ENCODE measurements at regions not wholly inside any gene's neighbourhood (a gene's known extent, or its start where the extent isn't known, plus 50 kb on each side); places are given as distances from the start of the nearest gene placed in this dataset.

GRCh38 chr6:164184410-164184809, 769.9 kb downstream of the QKI start:
- Histone ChIP-seq H3F3A (ENCODE audit: insufficient read depth) (no peaks in the 10 kb centered on the region), H3K9me2 (replicated peaks; ENCODE audit: insufficient read depth, low read length) (no peaks in the 10 kb centered on the region), H3K4me3 (ENCODE audit: insufficient read depth, low read length, poor library complexity, severe bottlenecking) (no peak overlapping the region), H3K9ac (ENCODE audit: low read length) (no peak overlapping the region), H3K9me3 (ENCODE audit: insufficient read depth, low read length) (no peaks in the 10 kb centered on the region), H3K4me2 (ENCODE audit: low read depth, low read length, poor library complexity, severe bottlenecking) (no peak overlapping the region), H2AFZ (ENCODE audit: low read depth, low read length, severe bottlenecking) (no peak overlapping the region), H4K20me1 (ENCODE audit: low read depth, low read length) (no peaks in the 10 kb centered on the region), H3K27me3 (ENCODE audit: low read length) (no peaks in the 10 kb centered on the region), H3K27ac (ENCODE audit: low read depth, low read length) (no peak overlapping the region), H3K79me2 (ENCODE audit: insufficient read depth, low read length) (no peaks in the 10 kb centered on the region), H3K36me3 (ENCODE audit: low read length) (no peaks in the 10 kb centered on the region)
- TF ChIP-seq, protein P1, sequence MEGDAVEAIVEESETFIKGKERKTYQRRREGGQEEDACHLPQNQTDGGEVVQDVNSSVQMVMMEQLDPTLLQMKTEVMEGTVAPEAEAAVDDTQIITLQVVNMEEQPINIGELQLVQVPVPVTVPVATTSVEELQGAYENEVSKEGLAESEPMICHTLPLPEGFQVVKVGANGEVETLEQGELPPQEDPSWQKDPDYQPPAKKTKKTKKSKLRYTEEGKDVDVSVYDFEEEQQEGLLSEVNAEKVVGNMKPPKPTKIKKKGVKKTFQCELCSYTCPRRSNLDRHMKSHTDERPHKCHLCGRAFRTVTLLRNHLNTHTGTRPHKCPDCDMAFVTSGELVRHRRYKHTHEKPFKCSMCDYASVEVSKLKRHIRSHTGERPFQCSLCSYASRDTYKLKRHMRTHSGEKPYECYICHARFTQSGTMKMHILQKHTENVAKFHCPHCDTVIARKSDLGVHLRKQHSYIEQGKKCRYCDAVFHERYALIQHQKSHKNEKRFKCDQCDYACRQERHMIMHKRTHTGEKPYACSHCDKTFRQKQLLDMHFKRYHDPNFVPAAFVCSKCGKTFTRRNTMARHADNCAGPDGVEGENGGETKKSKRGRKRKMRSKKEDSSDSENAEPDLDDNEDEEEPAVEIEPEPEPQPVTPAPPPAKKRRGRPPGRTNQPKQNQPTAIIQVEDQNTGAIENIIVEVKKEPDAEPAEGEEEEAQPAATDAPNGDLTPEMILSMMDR (IDR thresholded peaks at IDR 0.05; ENCODE audit: insufficient read depth, low read length, poor library complexity, severe bottlenecking) = no peak
- no peak for TF ChIP-seq EZH2phosphoT487 (conservative IDR thresholded peaks at IDR 0.05; ENCODE audit: low read length)

DNA sequence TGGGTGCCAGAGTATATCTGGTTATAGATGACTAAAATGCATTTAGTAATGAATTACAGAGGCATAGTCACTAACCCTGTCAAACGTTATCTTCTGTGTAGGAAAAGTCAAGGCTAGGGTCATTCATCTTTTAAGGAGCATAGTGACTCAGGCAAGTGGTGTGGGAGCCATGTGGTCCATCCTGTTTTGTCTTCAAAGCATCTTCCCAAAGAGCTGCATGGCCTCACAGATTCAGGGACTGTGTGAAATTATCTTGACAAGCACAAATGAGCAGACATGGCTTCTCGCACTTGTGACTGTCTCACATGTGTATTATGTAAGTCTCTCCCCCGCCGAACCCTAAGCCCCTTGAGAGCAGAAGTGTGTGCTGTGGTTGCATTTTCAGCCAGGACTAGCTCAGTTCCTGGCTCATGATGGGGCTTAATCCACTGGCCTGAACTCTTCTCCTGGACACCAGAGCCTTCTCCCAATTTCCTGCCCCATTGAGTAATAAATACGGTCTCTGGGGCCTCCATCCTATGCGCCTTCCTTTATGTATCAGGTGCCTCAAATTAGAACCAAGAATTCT, 769.1 kb downstream of the QKI start:
- Histone ChIP-seq H3K4me3 (ENCODE audit: insufficient read depth, low read length, poor library complexity, severe bottlenecking) (no peak overlapping the region), H3K9me3 (ENCODE audit: insufficient read depth, low read length) (no peaks in the 10 kb centered on the region)

DNA sequence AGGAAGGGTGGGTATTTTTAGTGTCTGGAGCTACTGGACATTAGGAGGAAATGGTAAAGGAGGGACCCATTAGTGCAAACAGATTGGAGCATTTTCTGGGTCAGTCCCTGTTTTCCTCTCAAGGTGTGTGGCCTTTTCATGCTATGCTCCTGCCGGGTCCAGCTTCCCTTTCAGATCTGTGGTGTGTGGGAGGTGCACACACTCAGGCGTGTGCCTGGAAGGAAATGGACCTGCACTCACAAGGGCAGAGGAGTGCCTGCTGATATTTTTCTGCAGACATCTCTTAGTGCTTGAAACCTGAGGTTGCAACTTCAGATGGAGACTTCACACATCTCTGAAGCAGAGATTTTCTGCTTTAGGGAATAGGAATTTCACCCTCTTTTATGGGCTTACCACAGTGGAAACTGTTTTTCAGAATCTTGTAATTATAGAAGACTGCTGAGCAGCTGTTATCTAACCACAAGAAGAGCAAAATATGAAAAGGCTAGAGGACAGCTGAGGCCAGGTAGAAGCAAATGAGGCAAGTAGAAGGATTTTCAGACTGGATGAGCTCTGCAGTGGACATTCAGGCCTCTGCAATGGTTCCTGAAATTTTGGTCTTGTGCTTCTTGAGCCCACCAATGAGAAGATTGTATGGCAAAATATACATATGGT, 764.3 kb downstream of the QKI start:
- no peaks in the 10 kb centered on the region for H3K79me2 ChIP-seq (ENCODE audit: insufficient read depth, low read length)
- no peak overlapping the region for H3K4me3 ChIP-seq (ENCODE audit: insufficient read depth, low read length, poor library complexity, severe bottlenecking)
- no peaks in the 10 kb centered on the region for H3K9me2 ChIP-seq (replicated peaks; ENCODE audit: insufficient read depth, low read length)
- no peaks in the 10 kb centered on the region for H4K20me1 ChIP-seq (ENCODE audit: low read depth, low read length)
- H3K27me3 ChIP-seq (ENCODE audit: low read length) = no peaks in the 10 kb centered on the region
- H3K9me3 ChIP-seq (ENCODE audit: insufficient read depth, low read length) = no peaks in the 10 kb centered on the region
- no peak overlapping the region for H2AFZ ChIP-seq (ENCODE audit: low read depth, low read length, severe bottlenecking)
- TF ChIP-seq, protein P1 (IDR thresholded peaks at IDR 0.05; ENCODE audit: insufficient read depth, low read length, poor library complexity, severe bottlenecking) = no peak
- TF ChIP-seq EZH2phosphoT487 (conservative IDR thresholded peaks at IDR 0.05; ENCODE audit: low read length) = no peak
- H3K9ac ChIP-seq (ENCODE audit: low read length) = no peak overlapping the region
- no peaks in the 10 kb centered on the region for H3F3A ChIP-seq (ENCODE audit: insufficient read depth)
- H3K27ac ChIP-seq (ENCODE audit: low read depth, low read length) = no peak overlapping the region
- H3K4me2 ChIP-seq (ENCODE audit: low read depth, low read length, poor library complexity, severe bottlenecking) = no peak overlapping the region
- H3K36me3 ChIP-seq (ENCODE audit: low read length) = no peaks in the 10 kb centered on the region

More for the DNA sequence above, 769.1 kb downstream of the QKI start:
- H3K27me3 ChIP-seq (ENCODE audit: low read length) = no peaks in the 10 kb centered on the region
- no peak overlapping the region for H2AFZ ChIP-seq (ENCODE audit: low read depth, low read length, severe bottlenecking)
- no peaks in the 10 kb centered on the region for H3K79me2 ChIP-seq (ENCODE audit: insufficient read depth, low read length)
- no peak for TF ChIP-seq EZH2phosphoT487 (conservative IDR thresholded peaks at IDR 0.05; ENCODE audit: low read length)
- TF ChIP-seq, protein P1 (IDR thresholded peaks at IDR 0.05; ENCODE audit: insufficient read depth, low read length, poor library complexity, severe bottlenecking) = no peak
- H3K9ac ChIP-seq (ENCODE audit: low read length) = no peak overlapping the region
- no peaks in the 10 kb centered on the region for H3K36me3 ChIP-seq (ENCODE audit: low read length)
- no peaks in the 10 kb centered on the region for H3F3A ChIP-seq (ENCODE audit: insufficient read depth)
- no peak overlapping the region for H3K4me2 ChIP-seq (ENCODE audit: low read depth, low read length, poor library complexity, severe bottlenecking)
- H3K27ac ChIP-seq (ENCODE audit: low read depth, low read length) = no peak overlapping the region
- H3K9me2 ChIP-seq (replicated peaks; ENCODE audit: insufficient read depth, low read length) = no peaks in the 10 kb centered on the region
- H4K20me1 ChIP-seq (ENCODE audit: low read depth, low read length) = no peaks in the 10 kb centered on the region
